GM23338 (cell line): ENCODE measurements at regions not wholly inside any gene's neighbourhood (a gene's known extent, or its start where the extent isn't known, plus 50 kb on each side); places are given as distances from the start of the nearest gene placed in this dataset.

Experiments
- ATAC-seq: fragments of 200-7000 bp; cut with Tn5 transposase; 3 replicates; pipeline ENCODE4 v1.9.1; 2020
- DNase-seq: peaks from one replicate; pipeline ENCODE4 v3.0.0-alpha.2; 2015; ENCODE audit warnings: low spot score
- H2AFZ ChIP-seq: fragments of 200-600 bp; sonication (generic); 2 replicates; pipeline ENCODE4 v1.8.0; 2016; ENCODE audit warnings: antibody characterized with exemption, mild to moderate bottlenecking, moderate library complexity
- H3F3A ChIP-seq: fragments of 200-600 bp; sonication (generic); replicated peaks from 2 replicates; pipeline ENCODE4 v1.8.0; 2017; ENCODE audit warnings: antibody characterized with exemption, mixed run types, low read depth
- H3K27ac ChIP-seq: fragments of 200-600 bp; sonication (generic); 2 replicates; pipeline ENCODE4 v1.6.1; 2016; ENCODE audit warnings: low read depth
- H3K27me3 ChIP-seq: fragments of 200-600 bp; sonication (generic); 2 replicates; pipeline ENCODE4 v1.8.0; 2016; ENCODE audit warnings: mild to moderate bottlenecking, mixed run types, moderate library complexity; ENCODE audit not compliant: insufficient read depth
- H3K36me3 ChIP-seq: fragments of 200-600 bp; sonication (generic); 2 replicates; pipeline ENCODE4 v1.8.0; 2016; ENCODE audit warnings: mild to moderate bottlenecking; ENCODE audit not compliant: insufficient read depth
- H3K4me1 ChIP-seq: fragments of 200-600 bp; sonication (generic); 2 replicates; pipeline ENCODE4 v1.8.0; 2016; ENCODE audit warnings: mild to moderate bottlenecking, moderate library complexity; ENCODE audit not compliant: insufficient read depth
- H3K4me2 ChIP-seq: fragments of 200-600 bp; sonication (generic); 2 replicates; pipeline ENCODE4 v1.7.1; 2017; ENCODE audit warnings: mixed run types
- H3K4me3 ChIP-seq: fragments of 200-600 bp; sonication (generic); 2 replicates; pipeline ENCODE4 v1.6.1; 2016; ENCODE audit warnings: mixed run types
- H3K79me2 ChIP-seq: fragments of 200-600 bp; sonication (generic); replicated peaks from 2 replicates; pipeline ENCODE4 v1.8.0; 2017; ENCODE audit warnings: mild to moderate bottlenecking; ENCODE audit not compliant: insufficient read depth
- H3K9me2 ChIP-seq: fragments of 200-600 bp; sonication (generic); 2 replicates; pipeline ENCODE4 v1.8.0; 2017; ENCODE audit not compliant: insufficient read depth
- H4K20me1 ChIP-seq: fragments of 200-600 bp; sonication (generic); replicated peaks from 2 replicates; pipeline ENCODE4 v1.8.0; 2017; ENCODE audit warnings: mild to moderate bottlenecking; ENCODE audit not compliant: insufficient read depth
- H3K27ac Mint-ChIP-seq: 2 replicates; pipeline ENCODE4 v1.8.0; 2020; ENCODE audit warnings: inconsistent platforms, mild to moderate bottlenecking, moderate library complexity, mixed read lengths
- H3K27me3 Mint-ChIP-seq: 3 replicates; pipeline ENCODE4 v1.8.0; 2022; ENCODE audit warnings: low read depth, mild to moderate bottlenecking, moderate library complexity, mixed read lengths, inconsistent platforms; ENCODE audit not compliant: insufficient read depth, poor library complexity
- H3K36me3 Mint-ChIP-seq: 3 replicates; pipeline ENCODE4 v1.8.0; 2021; ENCODE audit warnings: low read depth, mild to moderate bottlenecking, inconsistent platforms, moderate library complexity, mixed read lengths
- H3K4me1 Mint-ChIP-seq: 3 replicates; pipeline ENCODE4 v1.8.0; 2020; ENCODE audit warnings: mild to moderate bottlenecking, inconsistent platforms, mixed read lengths
- H3K4me3 Mint-ChIP-seq: 3 replicates; pipeline ENCODE4 v1.8.0; 2021; ENCODE audit warnings: moderate library complexity, mild to moderate bottlenecking, inconsistent platforms, mixed read lengths
- H3K9me3 Mint-ChIP-seq: 3 replicates; pipeline ENCODE4 v1.8.0; 2020; ENCODE audit warnings: moderate library complexity, mild to moderate bottlenecking, inconsistent platforms, mixed read lengths
- CREB1 ChIP-seq: fragments of 250-450 bp; sonication (Bioruptor Pico); IDR thresholded peaks from 2 replicates; pipeline ENCODE4 v1.5.0; 2020; ENCODE audit warnings: low read depth, mild to moderate bottlenecking, moderate library complexity
- EZH2 ChIP-seq: fragments of 200-600 bp; sonication (generic); IDR thresholded peaks from one replicate; pipeline ENCODE4 v1.8.0; 2017; ENCODE audit warnings: antibody characterized with exemption, mild to moderate bottlenecking, low read depth; ENCODE audit not compliant: unreplicated experiment
- EZH2phosphoT487 ChIP-seq: fragments of 200-600 bp; sonication (generic); IDR thresholded peaks from one replicate; pipeline ENCODE4 v1.8.1; 2018; ENCODE audit warnings: antibody characterized with exemption; ENCODE audit not compliant: unreplicated experiment
- JUNB ChIP-seq: IDR thresholded peaks from one replicate; pipeline ENCODE4 v1.6.1; 2016; ENCODE audit warnings: antibody characterized with exemption; ENCODE audit not compliant: unreplicated experiment
- NANOG ChIP-seq: IDR thresholded peaks from 2 replicates; pipeline ENCODE4 v1.6.1; 2016; ENCODE audit warnings: antibody characterized with exemption, borderline replicate concordance
- POLR2AphosphoS5 ChIP-seq: IDR thresholded peaks from 2 replicates; pipeline ENCODE4 v1.6.1; 2016; ENCODE audit warnings: antibody characterized with exemption, low read depth
- STAT1 ChIP-seq: IDR thresholded peaks from one replicate; pipeline ENCODE4 v1.6.1; 2016; ENCODE audit warnings: antibody characterized with exemption; ENCODE audit not compliant: unreplicated experiment
- ZNF114 ChIP-seq: fragments of 250-450 bp; sonication (Bioruptor Pico); IDR thresholded peaks from 2 replicates; pipeline ENCODE4 v1.5.0; 2020; ENCODE audit warnings: mild to moderate bottlenecking, moderate library complexity
- ZNF331 ChIP-seq: fragments of 250-450 bp; sonication (Bioruptor Pico); IDR thresholded peaks from 2 replicates; pipeline ENCODE4 v1.5.0; 2020; ENCODE audit warnings: low read depth, mild to moderate bottlenecking, moderate library complexity
- TF ChIP-seq, protein P1 (sequence below), 2 experiments: fragments of 200-600 bp in 1 of 2; sonication (generic) in 1 of 2; conservative IDR thresholded peaks; 2 replicates each; pipeline versions ENCODE4 v1.5.1 to v1.6.1; 2016 to 2017; ENCODE audit warnings: antibody characterized with exemption in 2 of 2, low read depth in 2 of 2, mild to moderate bottlenecking in 2 of 2, moderate library complexity in 1 of 2
- TF ChIP-seq, protein P2 (sequence below): IDR thresholded peaks from one replicate; pipeline ENCODE4 v1.6.1; 2018; ENCODE audit warnings: antibody characterized with exemption; ENCODE audit not compliant: unreplicated experiment
- TF ChIP-seq, protein P3 (sequence below): IDR thresholded peaks from 2 replicates; pipeline ENCODE4 v1.6.1; 2016; ENCODE audit warnings: antibody characterized with exemption
- TF ChIP-seq, protein P4 (sequence below): fragments of 250-450 bp; sonication (Bioruptor Pico); IDR thresholded peaks from 2 replicates; pipeline ENCODE4 v1.5.0; 2020; ENCODE audit warnings: mild to moderate bottlenecking, moderate library complexity

DNA sequence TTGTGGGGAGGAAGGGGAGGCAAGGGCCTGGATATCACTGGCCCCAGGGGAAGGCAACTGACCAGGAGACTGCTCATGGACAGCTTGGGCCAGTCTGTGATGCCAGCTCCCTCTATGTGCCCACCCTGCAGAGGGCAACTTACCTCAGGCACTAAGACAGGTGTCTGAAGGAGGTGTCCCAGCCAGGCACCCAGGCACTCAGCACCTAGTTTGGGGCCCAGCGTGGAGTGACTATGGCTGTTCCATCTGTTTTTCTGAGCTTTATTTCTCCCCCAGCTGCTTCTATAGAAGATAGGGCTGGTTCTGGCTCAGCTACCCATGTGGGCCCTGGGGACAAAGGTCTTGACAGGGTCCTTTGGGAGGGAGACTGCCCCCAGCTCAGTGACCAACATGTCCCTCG, 150.6 kb upstream of the PCBD1 start (continued):
- TF ChIP-seq, protein P1, sequence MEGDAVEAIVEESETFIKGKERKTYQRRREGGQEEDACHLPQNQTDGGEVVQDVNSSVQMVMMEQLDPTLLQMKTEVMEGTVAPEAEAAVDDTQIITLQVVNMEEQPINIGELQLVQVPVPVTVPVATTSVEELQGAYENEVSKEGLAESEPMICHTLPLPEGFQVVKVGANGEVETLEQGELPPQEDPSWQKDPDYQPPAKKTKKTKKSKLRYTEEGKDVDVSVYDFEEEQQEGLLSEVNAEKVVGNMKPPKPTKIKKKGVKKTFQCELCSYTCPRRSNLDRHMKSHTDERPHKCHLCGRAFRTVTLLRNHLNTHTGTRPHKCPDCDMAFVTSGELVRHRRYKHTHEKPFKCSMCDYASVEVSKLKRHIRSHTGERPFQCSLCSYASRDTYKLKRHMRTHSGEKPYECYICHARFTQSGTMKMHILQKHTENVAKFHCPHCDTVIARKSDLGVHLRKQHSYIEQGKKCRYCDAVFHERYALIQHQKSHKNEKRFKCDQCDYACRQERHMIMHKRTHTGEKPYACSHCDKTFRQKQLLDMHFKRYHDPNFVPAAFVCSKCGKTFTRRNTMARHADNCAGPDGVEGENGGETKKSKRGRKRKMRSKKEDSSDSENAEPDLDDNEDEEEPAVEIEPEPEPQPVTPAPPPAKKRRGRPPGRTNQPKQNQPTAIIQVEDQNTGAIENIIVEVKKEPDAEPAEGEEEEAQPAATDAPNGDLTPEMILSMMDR (conservative IDR thresholded peaks at IDR 0.05; ENCODE audit: low read depth in 2 of 2), result no peak
- TF ChIP-seq EZH2phosphoT487 (no peak), CREB1 (CRISPR knock-in tag) (no peak), POLR2AphosphoS5 (no peak), JUNB (no peak)
- TF ChIP-seq, protein P2, sequence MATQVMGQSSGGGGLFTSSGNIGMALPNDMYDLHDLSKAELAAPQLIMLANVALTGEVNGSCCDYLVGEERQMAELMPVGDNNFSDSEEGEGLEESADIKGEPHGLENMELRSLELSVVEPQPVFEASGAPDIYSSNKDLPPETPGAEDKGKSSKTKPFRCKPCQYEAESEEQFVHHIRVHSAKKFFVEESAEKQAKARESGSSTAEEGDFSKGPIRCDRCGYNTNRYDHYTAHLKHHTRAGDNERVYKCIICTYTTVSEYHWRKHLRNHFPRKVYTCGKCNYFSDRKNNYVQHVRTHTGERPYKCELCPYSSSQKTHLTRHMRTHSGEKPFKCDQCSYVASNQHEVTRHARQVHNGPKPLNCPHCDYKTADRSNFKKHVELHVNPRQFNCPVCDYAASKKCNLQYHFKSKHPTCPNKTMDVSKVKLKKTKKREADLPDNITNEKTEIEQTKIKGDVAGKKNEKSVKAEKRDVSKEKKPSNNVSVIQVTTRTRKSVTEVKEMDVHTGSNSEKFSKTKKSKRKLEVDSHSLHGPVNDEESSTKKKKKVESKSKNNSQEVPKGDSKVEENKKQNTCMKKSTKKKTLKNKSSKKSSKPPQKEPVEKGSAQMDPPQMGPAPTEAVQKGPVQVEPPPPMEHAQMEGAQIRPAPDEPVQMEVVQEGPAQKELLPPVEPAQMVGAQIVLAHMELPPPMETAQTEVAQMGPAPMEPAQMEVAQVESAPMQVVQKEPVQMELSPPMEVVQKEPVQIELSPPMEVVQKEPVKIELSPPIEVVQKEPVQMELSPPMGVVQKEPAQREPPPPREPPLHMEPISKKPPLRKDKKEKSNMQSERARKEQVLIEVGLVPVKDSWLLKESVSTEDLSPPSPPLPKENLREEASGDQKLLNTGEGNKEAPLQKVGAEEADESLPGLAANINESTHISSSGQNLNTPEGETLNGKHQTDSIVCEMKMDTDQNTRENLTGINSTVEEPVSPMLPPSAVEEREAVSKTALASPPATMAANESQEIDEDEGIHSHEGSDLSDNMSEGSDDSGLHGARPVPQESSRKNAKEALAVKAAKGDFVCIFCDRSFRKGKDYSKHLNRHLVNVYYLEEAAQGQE, result no peak
- TF ChIP-seq, protein P3, sequence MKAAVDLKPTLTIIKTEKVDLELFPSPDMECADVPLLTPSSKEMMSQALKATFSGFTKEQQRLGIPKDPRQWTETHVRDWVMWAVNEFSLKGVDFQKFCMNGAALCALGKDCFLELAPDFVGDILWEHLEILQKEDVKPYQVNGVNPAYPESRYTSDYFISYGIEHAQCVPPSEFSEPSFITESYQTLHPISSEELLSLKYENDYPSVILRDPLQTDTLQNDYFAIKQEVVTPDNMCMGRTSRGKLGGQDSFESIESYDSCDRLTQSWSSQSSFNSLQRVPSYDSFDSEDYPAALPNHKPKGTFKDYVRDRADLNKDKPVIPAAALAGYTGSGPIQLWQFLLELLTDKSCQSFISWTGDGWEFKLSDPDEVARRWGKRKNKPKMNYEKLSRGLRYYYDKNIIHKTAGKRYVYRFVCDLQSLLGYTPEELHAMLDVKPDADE, result no peak

DNA sequence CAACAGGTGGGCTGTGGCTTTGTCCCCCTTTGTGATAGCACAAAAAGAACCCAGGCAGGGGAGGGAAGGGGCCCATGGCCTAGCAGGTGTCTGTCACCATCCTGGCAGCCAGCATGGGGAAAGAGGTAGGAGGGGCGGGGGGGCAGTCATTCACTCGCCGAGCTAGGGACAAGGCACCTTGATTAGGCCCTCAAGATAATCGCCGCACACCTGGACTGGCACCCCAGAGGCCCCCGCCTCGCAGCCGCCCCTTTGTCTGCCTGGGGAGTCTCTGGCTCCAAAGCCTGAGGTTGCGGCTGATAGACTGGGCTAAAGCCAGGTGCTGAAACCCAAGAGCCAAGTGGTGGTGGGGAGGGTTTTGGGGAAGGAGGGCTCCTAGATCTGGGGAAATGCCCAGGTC, 151.2 kb upstream of the PCBD1 start:
- H3K4me1 ChIP-seq, result no peaks in the 10 kb centered on the region
- no peaks in the 10 kb centered on the region for H3K9me2 ChIP-seq
- DNase-seq (no peak), ATAC-seq (no peak)
- Mint-ChIP-seq H3K4me3 (no peak overlapping the region), H3K36me3 (no peaks in the 10 kb centered on the region), H3K27me3 (peaks cover 7% of the 10 kb centered on the region), H3K9me3 (no peaks in the 10 kb centered on the region; the same call in 2 of the 3 replicates), H3K4me1 (no peaks in the 10 kb centered on the region), H3K27ac (no peak overlapping the region)
- H3K27me3 ChIP-seq, result no peaks in the 10 kb centered on the region
- H3K4me2 ChIP-seq, result no peak overlapping the region
- H4K20me1 ChIP-seq, result no peaks in the 10 kb centered on the region
- no peak overlapping the region for H2AFZ ChIP-seq
- no peaks in the 10 kb centered on the region for H3F3A ChIP-seq
- no peak overlapping the region for H3K4me3 ChIP-seq
- no peaks in the 10 kb centered on the region for H3K79me2 ChIP-seq
- H3K27ac ChIP-seq, result no peak overlapping the region
- no peaks in the 10 kb centered on the region for H3K36me3 ChIP-seq
- TF ChIP-seq NANOG (no peak), EZH2 (no peak), STAT1 (no peak), ZNF114 (CRISPR knock-in tag) (no peak), ZNF331 (no peak), JUNB (no peak), CREB1 (CRISPR knock-in tag) (no peak), POLR2AphosphoS5 (no peak)
- TF ChIP-seq, protein P4, sequence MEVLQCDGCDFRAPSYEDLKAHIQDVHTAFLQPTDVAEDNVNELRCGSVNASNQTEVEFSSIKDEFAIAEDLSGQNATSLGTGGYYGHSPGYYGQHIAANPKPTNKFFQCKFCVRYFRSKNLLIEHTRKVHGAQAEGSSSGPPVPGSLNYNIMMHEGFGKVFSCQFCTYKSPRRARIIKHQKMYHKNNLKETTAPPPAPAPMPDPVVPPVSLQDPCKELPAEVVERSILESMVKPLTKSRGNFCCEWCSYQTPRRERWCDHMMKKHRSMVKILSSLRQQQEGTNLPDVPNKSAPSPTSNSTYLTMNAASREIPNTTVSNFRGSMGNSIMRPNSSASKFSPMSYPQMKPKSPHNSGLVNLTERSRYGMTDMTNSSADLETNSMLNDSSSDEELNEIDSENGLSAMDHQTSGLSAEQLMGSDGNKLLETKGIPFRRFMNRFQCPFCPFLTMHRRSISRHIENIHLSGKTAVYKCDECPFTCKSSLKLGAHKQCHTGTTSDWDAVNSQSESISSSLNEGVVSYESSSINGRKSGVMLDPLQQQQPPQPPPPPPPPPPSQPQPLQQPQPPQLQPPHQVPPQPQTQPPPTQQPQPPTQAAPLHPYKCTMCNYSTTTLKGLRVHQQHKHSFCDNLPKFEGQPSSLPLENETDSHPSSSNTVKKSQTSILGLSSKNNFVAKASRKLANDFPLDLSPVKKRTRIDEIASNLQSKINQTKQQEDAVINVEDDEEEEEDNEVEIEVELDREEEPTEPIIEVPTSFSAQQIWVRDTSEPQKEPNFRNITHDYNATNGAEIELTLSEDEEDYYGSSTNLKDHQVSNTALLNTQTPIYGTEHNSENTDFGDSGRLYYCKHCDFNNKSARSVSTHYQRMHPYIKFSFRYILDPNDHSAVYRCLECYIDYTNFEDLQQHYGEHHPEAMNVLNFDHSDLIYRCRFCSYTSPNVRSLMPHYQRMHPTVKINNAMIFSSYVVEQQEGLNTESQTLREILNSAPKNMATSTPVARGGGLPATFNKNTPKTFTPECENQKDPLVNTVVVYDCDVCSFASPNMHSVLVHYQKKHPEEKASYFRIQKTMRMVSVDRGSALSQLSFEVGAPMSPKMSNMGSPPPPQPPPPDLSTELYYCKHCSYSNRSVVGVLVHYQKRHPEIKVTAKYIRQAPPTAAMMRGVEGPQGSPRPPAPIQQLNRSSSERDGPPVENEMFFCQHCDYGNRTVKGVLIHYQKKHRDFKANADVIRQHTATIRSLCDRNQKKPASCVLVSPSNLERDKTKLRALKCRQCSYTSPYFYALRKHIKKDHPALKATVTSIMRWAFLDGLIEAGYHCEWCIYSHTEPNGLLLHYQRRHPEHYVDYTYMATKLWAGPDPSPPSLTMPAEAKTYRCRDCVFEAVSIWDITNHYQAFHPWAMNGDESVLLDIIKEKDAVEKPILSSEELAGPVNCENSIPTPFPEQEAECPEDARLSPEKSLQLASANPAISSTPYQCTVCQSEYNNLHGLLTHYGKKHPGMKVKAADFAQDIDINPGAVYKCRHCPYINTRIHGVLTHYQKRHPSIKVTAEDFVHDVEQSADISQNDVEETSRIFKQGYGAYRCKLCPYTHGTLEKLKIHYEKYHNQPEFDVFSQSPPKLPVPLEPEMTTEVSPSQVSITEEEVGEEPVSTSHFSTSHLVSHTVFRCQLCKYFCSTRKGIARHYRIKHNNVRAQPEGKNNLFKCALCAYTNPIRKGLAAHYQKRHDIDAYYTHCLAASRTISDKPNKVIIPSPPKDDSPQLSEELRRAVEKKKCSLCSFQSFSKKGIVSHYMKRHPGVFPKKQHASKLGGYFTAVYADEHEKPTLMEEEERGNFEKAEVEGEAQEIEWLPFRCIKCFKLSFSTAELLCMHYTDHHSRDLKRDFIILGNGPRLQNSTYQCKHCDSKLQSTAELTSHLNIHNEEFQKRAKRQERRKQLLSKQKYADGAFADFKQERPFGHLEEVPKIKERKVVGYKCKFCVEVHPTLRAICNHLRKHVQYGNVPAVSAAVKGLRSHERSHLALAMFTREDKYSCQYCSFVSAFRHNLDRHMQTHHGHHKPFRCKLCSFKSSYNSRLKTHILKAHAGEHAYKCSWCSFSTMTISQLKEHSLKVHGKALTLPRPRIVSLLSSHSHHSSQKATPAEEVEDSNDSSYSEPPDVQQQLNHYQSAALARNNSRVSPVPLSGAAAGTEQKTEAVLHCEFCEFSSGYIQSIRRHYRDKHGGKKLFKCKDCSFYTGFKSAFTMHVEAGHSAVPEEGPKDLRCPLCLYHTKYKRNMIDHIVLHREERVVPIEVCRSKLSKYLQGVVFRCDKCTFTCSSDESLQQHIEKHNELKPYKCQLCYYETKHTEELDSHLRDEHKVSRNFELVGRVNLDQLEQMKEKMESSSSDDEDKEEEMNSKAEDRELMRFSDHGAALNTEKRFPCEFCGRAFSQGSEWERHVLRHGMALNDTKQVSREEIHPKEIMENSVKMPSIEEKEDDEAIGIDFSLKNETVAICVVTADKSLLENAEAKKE (CRISPR knock-in tag), result no peak
